ENCODE measurements at regions not wholly inside any gene's neighbourhood (a gene's known extent, or its start where the extent isn't known, plus 50 kb on each side); places are given as distances from the start of the nearest gene placed in this dataset.

GRCh38 chr20:11761497-11761896, 156.2 kb upstream of the BTBD3 start:
- DNase-seq: no peak

GRCh38 chr20:11766961-11767360, 150.7 kb upstream of the BTBD3 start:
- peak in 1 of 2 experiments; percentile 7 for DNase-seq

- DNase-seq: no peak
Measured at GRCh38 chr20:11769825-11770224, 147.9 kb upstream of the BTBD3 start.

GRCh38 chr20:11772226-11772730, 145.4 kb upstream of the BTBD3 start:
- DNase-seq: no peak

GRCh38 chr20:11776687-11777086, 141.0 kb upstream of the BTBD3 start:
- no peak for DNase-seq

GRCh38 chr20:11777387-11778205, 140.1 kb upstream of the BTBD3 start:
- peak; percentile 39 to 81 for DNase-seq

GRCh38 chr20:11778206-11778570, 139.5 kb upstream of the BTBD3 start:
- DNase-seq: no peak

GRCh38 chr20:11780765-11781369, 136.8 kb upstream of the BTBD3 start:
- no peak for DNase-seq

GRCh38 chr20:11783102-11783850, 134.4 kb upstream of the BTBD3 start:
- DNase-seq: no peak

- DNase-seq: no peak
Measured at GRCh38 chr20:11785885-11786507, 131.7 kb upstream of the BTBD3 start.

- DNase-seq: no peak
Measured at GRCh38 chr20:11790046-11790445, 127.6 kb upstream of the BTBD3 start.

GRCh38 chr20:11791316-11791715, 126.4 kb upstream of the BTBD3 start:
- DNase-seq: no peak

GRCh38 chr20:11791835-11792567, 125.7 kb upstream of the BTBD3 start:
- DNase-seq: no peak

GRCh38 chr20:11792568-11792953, 125.1 kb upstream of the BTBD3 start:
- peak; percentile 4 to 38 for DNase-seq

- no peak for DNase-seq
Measured at GRCh38 chr20:11794525-11794924, 123.2 kb upstream of the BTBD3 start.

GRCh38 chr20:11795071-11795615, 122.5 kb upstream of the BTBD3 start:
- no peak for DNase-seq

- no peak for DNase-seq
Measured at GRCh38 chr20:11796026-11796425, 121.7 kb upstream of the BTBD3 start.

GRCh38 chr20:11797156-11797555, 120.5 kb upstream of the BTBD3 start:
- DNase-seq: no peak

- no peak for DNase-seq
Measured at GRCh38 chr20:11799281-11799684, 118.4 kb upstream of the BTBD3 start.

- DNase-seq: no peak
Measured at GRCh38 chr20:11807054-11808048, 110.3 kb upstream of the BTBD3 start.

- DNase-seq: no peak
Measured at GRCh38 chr20:11808841-11809240, 108.9 kb upstream of the BTBD3 start.
